ENCODE measurements at regions not wholly inside any gene's neighbourhood (a gene's known extent, or its start where the extent isn't known, plus 50 kb on each side); places are given as distances from the start of the nearest gene placed in this dataset.
"Not testable (repeated sequence)": the region's sequence is repeated elsewhere in the genome, so short reads cannot be mapped to it uniquely, and the experiment has no call there.

GRCh38 chr10:129059977-129060376 is 407.1 kb upstream of the MGMT start:
- DNase-seq: no peak

DNA sequence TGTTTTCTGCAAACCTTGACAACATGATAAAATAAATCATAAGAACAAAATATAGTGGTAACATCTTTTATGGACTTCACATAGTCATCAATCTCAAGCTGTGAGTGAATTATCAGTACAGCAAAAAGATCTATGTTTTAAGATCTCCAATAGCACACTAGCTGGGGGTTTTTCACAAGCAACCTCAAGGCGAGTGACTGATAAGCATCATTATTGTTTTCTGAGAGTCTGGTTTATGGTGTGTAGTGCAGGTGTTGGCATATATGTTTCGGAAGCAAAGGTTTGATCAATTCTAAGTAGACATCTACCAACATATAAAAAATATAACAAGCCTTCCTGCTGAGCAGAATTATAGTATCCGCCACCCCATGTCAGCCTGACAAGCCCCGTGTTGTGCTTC is 403.8 kb upstream of the MGMT start:
- no peak for DNase-seq

- no peak for DNase-seq
These were observed 403.2 kb upstream of the MGMT start for GRCh38 chr10:129063877-129064276.

DNA sequence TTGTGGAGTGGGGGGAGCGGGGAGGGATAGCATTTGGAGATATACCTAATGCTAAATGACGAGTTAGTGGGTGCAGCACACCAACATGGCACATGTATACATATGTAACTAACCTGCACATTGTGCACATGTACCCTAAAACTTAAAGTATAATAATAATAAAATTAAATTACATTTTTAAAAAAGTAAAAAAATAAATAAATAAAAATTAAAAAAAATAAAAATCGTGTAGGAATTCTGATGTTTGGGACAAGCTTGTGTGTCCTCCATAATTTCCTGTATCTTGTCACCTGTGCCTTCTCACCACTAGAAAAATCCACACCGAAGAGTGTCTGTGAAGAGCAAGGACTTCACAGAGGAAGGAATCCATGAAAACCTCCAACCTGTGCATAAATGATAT is 400.5 kb upstream of the MGMT start:
- not testable (repeated sequence) for DNase-seq

GRCh38 chr10:129071411-129071810 is 395.6 kb upstream of the MGMT start:
- DNase-seq: not testable (repeated sequence)

DNA sequence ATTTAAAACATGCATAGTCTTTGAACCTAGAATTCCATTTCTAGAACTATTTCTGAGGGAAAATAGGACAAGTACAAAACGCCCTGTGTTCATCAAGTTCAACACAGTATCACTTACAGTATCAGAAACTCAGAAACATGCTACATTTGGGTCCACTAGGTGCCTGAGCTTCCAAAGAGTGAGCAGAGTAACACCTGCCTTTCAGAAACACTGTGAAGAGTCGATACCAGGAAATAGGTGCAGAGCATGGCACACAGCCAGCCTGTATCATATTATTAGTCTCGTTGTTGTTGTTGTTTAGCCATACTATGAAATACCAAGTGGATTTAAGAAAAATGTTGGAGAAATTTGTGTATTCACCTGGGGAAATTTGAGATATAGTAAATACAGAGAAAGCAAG is 392.1 kb upstream of the MGMT start:
- no peak for DNase-seq

GRCh38 chr10:129075508-129075907 is 391.5 kb upstream of the MGMT start:
- DNase-seq: no peak

GRCh38 chr10:129075927-129076326 is 391.1 kb upstream of the MGMT start:
- no peak for DNase-seq

DNA sequence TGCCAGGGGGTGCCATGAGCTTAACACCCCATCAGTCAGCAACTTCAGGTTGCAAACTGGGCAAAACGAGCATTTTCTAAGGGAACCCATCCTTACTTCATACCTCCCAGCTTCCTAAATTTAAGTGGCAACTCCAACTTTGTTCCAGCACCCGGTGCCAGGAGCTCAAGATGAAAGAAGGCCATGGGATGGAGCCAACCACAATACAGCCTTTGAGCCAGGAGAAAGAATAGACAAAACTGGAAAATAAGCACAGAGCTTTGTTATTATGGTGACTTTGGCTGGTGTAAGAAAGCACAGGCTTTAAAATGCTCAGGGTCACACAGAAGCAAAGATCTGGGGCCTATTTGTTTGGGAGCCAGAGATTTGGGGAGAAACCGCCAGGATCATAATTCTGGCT is 388.7 kb upstream of the MGMT start:
- DNase-seq: no peak

- no peak for DNase-seq
These were observed 388.3 kb upstream of the MGMT start for GRCh38 chr10:129078746-129079145.

DNA sequence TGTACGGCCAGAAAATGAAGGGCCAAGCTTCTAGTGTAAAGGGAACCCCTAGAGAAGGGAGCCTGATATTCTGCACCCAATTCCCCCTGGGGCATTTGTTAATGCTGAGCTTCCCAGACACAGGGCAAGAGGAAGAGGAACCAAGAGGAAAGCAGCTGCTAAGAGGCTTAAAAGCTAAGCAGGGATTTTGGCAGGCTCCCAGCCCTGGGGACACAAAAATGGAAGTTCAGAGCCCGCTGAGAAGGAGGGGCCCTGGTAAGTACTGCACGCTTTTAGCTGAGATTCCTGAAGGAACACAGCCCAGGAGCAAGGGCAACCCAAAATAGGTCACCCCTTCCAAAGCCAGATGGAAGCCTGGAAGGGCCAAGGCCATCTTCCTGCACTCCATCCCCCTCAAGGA is 387.3 kb upstream of the MGMT start:
- no peak for DNase-seq

DNA sequence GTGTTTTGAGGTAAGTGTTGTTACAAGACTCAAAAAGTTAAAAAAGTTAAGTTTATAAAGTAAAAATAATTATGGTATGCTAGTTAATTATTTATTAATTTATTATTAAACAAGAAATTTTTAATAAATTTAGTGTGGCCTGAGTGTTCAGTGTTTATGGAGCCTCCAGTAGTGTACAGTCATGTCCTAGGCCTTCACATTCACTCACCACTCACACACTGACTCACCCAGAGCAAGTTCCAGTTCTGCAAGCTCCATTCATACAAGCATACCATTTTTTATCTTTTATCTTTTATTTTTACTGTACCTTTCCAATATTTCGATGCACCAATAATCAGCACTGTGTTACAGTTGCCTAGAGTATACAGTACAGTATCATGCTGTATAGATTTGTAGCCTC is 381.2 kb upstream of the MGMT start:
- DNase-seq: no peak

DNA sequence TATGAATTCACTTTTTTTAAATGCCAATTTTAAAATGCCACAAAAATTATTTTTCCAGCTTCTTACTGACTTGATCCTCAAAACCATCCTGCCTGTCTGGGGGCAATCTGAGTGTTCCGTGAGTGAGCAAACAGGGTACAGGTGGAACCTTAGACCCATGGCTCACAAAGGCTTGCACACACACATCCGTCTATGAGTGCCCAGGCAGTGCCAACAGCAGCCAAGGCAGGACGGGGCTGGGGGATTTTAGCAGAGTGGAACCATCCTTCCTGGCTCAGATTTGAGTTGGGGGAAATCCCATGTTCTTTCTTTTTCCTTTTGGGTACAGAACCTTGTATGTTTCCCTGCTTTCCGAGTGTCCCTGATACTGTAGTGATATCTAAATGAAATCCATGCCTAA is 377.7 kb upstream of the MGMT start:
- DNase-seq: no peak

GRCh38 chr10:129090165-129090564 is 376.9 kb upstream of the MGMT start:
- no peak for DNase-seq

GRCh38 chr10:129090618-129091366 is 376.2 kb upstream of the MGMT start:
- no peak for DNase-seq

- DNase-seq: no peak
These were observed 373.4 kb upstream of the MGMT start for GRCh38 chr10:129093641-129094040.

GRCh38 chr10:129094233-129094632 is 372.8 kb upstream of the MGMT start:
- no peak for DNase-seq

DNA sequence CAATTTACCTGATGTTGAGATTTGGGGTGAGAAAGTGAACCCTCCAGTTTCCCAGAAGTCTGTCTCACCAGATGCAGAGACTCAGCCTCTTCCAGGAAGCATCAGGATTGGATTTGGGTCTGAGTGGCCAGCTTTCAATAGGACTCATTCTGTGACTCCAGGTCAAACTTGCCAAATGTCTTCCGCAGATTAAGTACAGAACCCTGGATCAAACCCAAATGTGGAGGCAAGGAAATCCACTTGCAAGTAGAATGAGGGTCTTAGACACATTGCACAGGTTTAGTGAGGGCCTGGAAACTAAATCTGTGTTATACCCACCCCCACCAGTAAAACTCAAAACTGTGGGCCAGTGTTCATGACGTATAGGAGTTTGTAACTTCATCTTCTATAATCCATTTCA is 372.2 kb upstream of the MGMT start:
- no peak for DNase-seq

DNA sequence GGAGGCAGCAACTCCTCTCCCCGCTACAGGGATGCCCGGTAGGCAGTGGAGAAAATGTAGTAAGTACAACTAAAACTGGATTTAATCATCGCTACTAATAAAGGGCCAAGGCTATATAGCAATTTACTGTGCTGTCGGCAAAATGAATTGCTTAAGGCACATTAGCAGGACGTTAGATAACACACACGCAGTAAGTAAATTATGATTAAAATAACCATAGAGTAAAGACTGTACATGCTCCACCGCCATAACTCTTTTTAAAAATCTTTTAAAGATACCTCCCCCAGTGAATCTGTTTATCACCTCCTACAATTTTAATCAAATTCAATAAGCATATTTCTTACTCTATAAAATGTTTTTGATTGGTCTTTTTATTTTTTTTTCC is 371.4 kb upstream of the MGMT start:
- DNase-seq: no peak

GRCh38 chr10:129096065-129096984 is 370.7 kb upstream of the MGMT start:
- no peak for DNase-seq

DNA sequence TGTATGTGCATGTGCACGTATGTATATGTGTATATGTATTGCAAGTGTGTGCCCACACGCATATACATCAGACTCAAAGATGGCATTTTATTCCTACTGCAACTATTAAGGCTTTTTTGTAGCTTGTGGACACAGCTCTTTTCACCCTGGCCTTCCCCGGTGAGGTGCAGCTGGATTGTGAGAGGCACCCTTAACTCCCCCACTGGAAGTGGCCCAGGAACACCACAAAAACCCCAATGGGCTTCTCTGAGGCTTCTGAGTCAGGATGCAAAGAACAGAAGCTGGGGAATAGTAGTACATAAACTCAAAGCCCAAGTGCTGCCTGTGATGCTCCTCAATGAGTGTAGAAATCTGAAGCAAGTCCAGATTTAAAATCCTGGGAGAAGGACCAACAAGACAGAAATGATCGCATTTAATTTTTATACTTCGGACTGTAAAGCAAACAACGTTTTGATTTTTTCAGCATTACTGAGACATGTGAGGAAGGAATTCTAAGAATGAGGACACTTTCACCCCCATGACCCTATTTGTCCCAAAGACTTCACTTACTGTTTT is 369.2 kb upstream of the MGMT start:
- no peak for DNase-seq

- no peak for DNase-seq
These were observed 368.5 kb upstream of the MGMT start for GRCh38 chr10:129098517-129098916.

DNA sequence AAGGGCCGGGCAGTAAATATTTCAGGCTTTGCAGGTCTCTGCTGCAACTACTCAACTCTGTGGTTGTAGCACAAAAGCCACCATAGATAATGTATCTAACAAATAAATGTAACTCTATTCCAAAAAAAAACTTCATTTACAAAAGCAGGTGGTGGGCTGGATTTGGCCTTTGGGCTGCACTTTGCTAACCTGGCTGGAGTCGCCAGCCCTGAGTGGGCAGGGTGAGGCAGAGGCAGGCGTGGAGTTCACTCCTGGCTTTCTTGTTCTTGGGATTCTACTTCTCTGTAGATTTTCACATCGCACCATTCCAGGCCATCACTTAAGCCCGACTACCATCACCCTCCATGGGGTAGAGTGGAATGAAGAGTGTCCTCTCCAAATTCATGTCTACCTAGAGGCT is 367.6 kb upstream of the MGMT start:
- DNase-seq: no peak

DNA sequence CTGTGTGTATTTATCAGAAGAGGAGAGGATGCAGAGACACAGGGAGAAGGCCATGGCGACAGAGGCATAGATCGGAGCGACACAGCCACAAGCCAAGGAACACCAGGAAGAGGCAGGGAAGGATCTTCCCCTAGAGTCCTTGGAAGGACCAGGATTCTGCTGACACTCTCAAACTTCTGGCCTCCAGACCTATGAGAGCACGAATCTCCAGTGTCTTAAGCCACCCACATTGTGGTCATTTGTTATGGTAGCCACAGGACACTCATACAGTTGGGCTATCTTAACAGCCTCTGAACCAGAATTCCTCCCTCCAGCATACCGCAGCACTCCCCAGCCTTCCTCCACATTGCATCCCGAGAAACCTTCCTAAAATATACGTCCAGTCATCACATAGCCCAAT is 367.0 kb upstream of the MGMT start:
- no peak for DNase-seq

Measured in NCI-H526 treated with DMSO at 0.1 percent for 48 hours (cell line).